Skeletal muscle tissue (tissue), 3 donors: ENCODE measurements at regions not wholly inside any gene's neighbourhood (a gene's known extent, or its start where the extent isn't known, plus 50 kb on each side); places are given as distances from the start of the nearest gene placed in this dataset.

Source experiments
- H3K27ac ChIP-seq: one replicate; pipeline ENCODE4 v1.7.0; 2013; ENCODE audit warnings: mild to moderate bottlenecking, low read depth, low read length, inconsistent platforms
- H3K27me3 ChIP-seq, 3 donors: one replicate each; pipeline ENCODE4 v1.7.0; 2013; ENCODE audit warnings: low read length in 3 of 3; ENCODE audit not compliant: control insufficient read depth in 3 of 3, insufficient read depth in 3 of 3
- H3K36me3 ChIP-seq, 3 donors: one replicate each; pipeline ENCODE4 v1.7.0; 2013; ENCODE audit warnings: low read length in 3 of 3; ENCODE audit not compliant: control insufficient read depth in 3 of 3, insufficient read depth in 3 of 3
- H3K4me1 ChIP-seq, 3 donors: one replicate each; pipeline ENCODE4 v1.7.0; 2013; ENCODE audit warnings: low read length in 3 of 3, mild to moderate bottlenecking in 3 of 3; ENCODE audit not compliant: control insufficient read depth in 3 of 3, insufficient read depth in 3 of 3
- H3K4me3 ChIP-seq, 3 donors: one replicate each; pipeline ENCODE4 v1.7.0; 2013; ENCODE audit warnings: low read length in 3 of 3
- H3K9ac ChIP-seq, 3 donors: one replicate each; pipeline ENCODE4 v1.7.0; 2013; ENCODE audit warnings: low read length in 3 of 3, mild to moderate bottlenecking in 3 of 3, moderate library complexity in 2 of 3, low read depth in 1 of 3
- H3K9me3 ChIP-seq, 3 donors: one replicate each; pipeline ENCODE4 v1.7.0; 2013; ENCODE audit warnings: low read length in 3 of 3; ENCODE audit not compliant: control insufficient read depth in 3 of 3
- donor health status: Osteomylitis.

GRCh38 chr5:144013816-144014215, 156.6 kb downstream of the YIPF5 start:
- H3K27me3 ChIP-seq = no peaks in the 10 kb centered on the region
- peaks cover 0 to 3% (median 0%) of the 10 kb centered on the region in 3 donors for H3K9me3 ChIP-seq
- H3K9ac ChIP-seq = no peak overlapping the region
- H3K36me3 ChIP-seq = no peaks in the 10 kb centered on the region
- H3K27ac ChIP-seq = no peak overlapping the region
- H3K4me3 ChIP-seq = no peak overlapping the region
- peaks cover 0 to 8% (median 2%) of the 10 kb centered on the region in 3 donors for H3K4me1 ChIP-seq

GRCh38 chr5:144015961-144016360, 154.5 kb downstream of the YIPF5 start:
- H3K36me3 ChIP-seq = no peaks in the 10 kb centered on the region
- no peaks in the 10 kb centered on the region for H3K27me3 ChIP-seq
- no peak overlapping the region for H3K27ac ChIP-seq
- peaks cover 0 to 3% (median 0%) of the 10 kb centered on the region in 3 donors for H3K9me3 ChIP-seq
- no peak overlapping the region for H3K4me3 ChIP-seq
- peaks cover 0 to 8% (median 2%) of the 10 kb centered on the region in 3 donors for H3K4me1 ChIP-seq
- no peak overlapping the region for H3K9ac ChIP-seq

GRCh38 chr5:144017119-144017518, 153.3 kb downstream of the YIPF5 start:
- H3K27me3 ChIP-seq = no peaks in the 10 kb centered on the region
- H3K4me1 ChIP-seq = peaks cover 0 to 8% (median 2%) of the 10 kb centered on the region in 3 donors
- no peak overlapping the region for H3K4me3 ChIP-seq
- H3K36me3 ChIP-seq = no peaks in the 10 kb centered on the region
- peaks cover 0 to 3% (median 0%) of the 10 kb centered on the region in 3 donors for H3K9me3 ChIP-seq
- H3K27ac ChIP-seq = no peak overlapping the region
- H3K9ac ChIP-seq = no peak overlapping the region

GRCh38 chr5:144017631-144018030, 152.8 kb downstream of the YIPF5 start:
- Histone ChIP-seq H3K27ac (no peak overlapping the region), H3K36me3 (no peaks in the 10 kb centered on the region), H3K4me1 (peaks cover 0 to 8% (median 2%) of the 10 kb centered on the region in 3 donors), H3K9ac (no peak overlapping the region), H3K27me3 (no peaks in the 10 kb centered on the region), H3K4me3 (no peak overlapping the region), H3K9me3 (peaks cover 0 to 3% (median 0%) of the 10 kb centered on the region in 3 donors)

- H3K9me3 ChIP-seq = no peaks in the 10 kb centered on the region
- no peaks in the 10 kb centered on the region for H3K36me3 ChIP-seq
- H3K4me1 ChIP-seq = peaks cover 0 to 6% (median 2%) of the 10 kb centered on the region in 3 donors
- H3K9ac ChIP-seq = no peak overlapping the region
- H3K27ac ChIP-seq = no peak overlapping the region
- no peak overlapping the region for H3K4me3 ChIP-seq
- H3K27me3 ChIP-seq = no peaks in the 10 kb centered on the region
Measured at GRCh38 chr5:144024090-144024489, 146.4 kb downstream of the YIPF5 start.

- Histone ChIP-seq H3K9ac (no peak overlapping the region), H3K4me3 (no peak overlapping the region), H3K4me1 (peaks cover 0 to 6% (median 2%) of the 10 kb centered on the region in 3 donors), H3K9me3 (no peaks in the 10 kb centered on the region), H3K27ac (no peak overlapping the region), H3K36me3 (no peaks in the 10 kb centered on the region), H3K27me3 (no peaks in the 10 kb centered on the region)
Measured at GRCh38 chr5:144024545-144024944, 145.9 kb downstream of the YIPF5 start.

- Histone ChIP-seq H3K4me1 (peaks cover 0 to 6% (median 2%) of the 10 kb centered on the region in 3 donors), H3K27ac (no peak overlapping the region)
Measured at GRCh38 chr5:144026286-144026685, 144.2 kb downstream of the YIPF5 start.

GRCh38 chr5:144028058-144028457, 142.4 kb downstream of the YIPF5 start:
- Histone ChIP-seq H3K36me3 (no peaks in the 10 kb centered on the region), H3K9ac (no peak overlapping the region), H3K4me1 (peaks cover 6 to 12% (median 9%) of the 10 kb centered on the region in 3 donors), H3K27me3 (no peaks in the 10 kb centered on the region), H3K27ac (peak overlapping the region; percentile 36), H3K4me3 (no peak overlapping the region), H3K9me3 (no peaks in the 10 kb centered on the region)

More at GRCh38 chr5:144026286-144026685, 144.2 kb downstream of the YIPF5 start:
- no peaks in the 10 kb centered on the region for H3K36me3 ChIP-seq
- no peak overlapping the region for H3K9ac ChIP-seq
- H3K9me3 ChIP-seq = no peaks in the 10 kb centered on the region
- H3K27me3 ChIP-seq = no peaks in the 10 kb centered on the region
- no peak overlapping the region for H3K4me3 ChIP-seq

GRCh38 chr5:144028636-144029035, 141.8 kb downstream of the YIPF5 start:
- peak overlapping the region in 1 of 3 donors; percentile 11 for H3K4me3 ChIP-seq
- H3K36me3 ChIP-seq = no peaks in the 10 kb centered on the region
- H3K27me3 ChIP-seq = no peaks in the 10 kb centered on the region
- H3K27ac ChIP-seq = peak overlapping the region; percentile 36
- H3K9ac ChIP-seq = no peak overlapping the region
- no peaks in the 10 kb centered on the region for H3K9me3 ChIP-seq
- peaks cover 6 to 14% (median 10%) of the 10 kb centered on the region in 3 donors for H3K4me1 ChIP-seq

GRCh38 chr5:144030904-144031303, 139.6 kb downstream of the YIPF5 start:
- Histone ChIP-seq H3K27ac (no peak overlapping the region), H3K9ac (no peak overlapping the region), H3K9me3 (no peaks in the 10 kb centered on the region), H3K36me3 (no peaks in the 10 kb centered on the region), H3K4me1 (peaks cover 6 to 14% (median 10%) of the 10 kb centered on the region in 3 donors), H3K4me3 (no peak overlapping the region), H3K27me3 (no peaks in the 10 kb centered on the region)
